OCI-LY7 (cell line): ENCODE measurements at regions not wholly inside any gene's neighbourhood (a gene's known extent, or its start where the extent isn't known, plus 50 kb on each side); places are given as distances from the start of the nearest gene placed in this dataset.

Experiments
- BruUV-seq: library from RNA; stranded (reverse); fragments of 400-500 nt; replicated peaks from 2 replicates; lab custom pipeline; 2021; lab: Mats Ljungman, UMichigan
- CTCF ChIA-PET: fragments of 300-600 bp; sonication (Branson Sonifier 250); formaldehyde crosslinking; loops from one replicate; lab custom pipeline; 2022; ENCODE audit warnings: antibody characterized with exemption; ENCODE audit not compliant: unreplicated experiment; lab: Charles Lee
- POLR2A ChIA-PET: fragments of 300-600 bp; sonication (Branson Sonifier 250); formaldehyde crosslinking; loops from one replicate; lab custom pipeline; 2022; ENCODE audit warnings: antibody characterized with exemption; lab: Charles Lee
- DNase-seq: peaks from one replicate; pipeline ENCODE4 v3.0.0-alpha.2; 2015; ENCODE audit warnings: low spot score
- H2AFZ ChIP-seq: fragments of 200-600 bp; sonication (generic), shearing (Covaris generic); 2 replicates; pipeline ENCODE4 v1.6.1; 2014; ENCODE audit warnings: mild to moderate bottlenecking, antibody characterized with exemption, low read length, moderate library complexity
- H3K27ac ChIP-seq: fragments of 200-600 bp; sonication (generic); 2 replicates; pipeline ENCODE4 v1.5.1; 2014; ENCODE audit warnings: mixed run types, low read depth, mild to moderate bottlenecking, moderate library complexity, low read length, inconsistent platforms; ENCODE audit not compliant: poor library complexity, severe bottlenecking
- H3K36me3 ChIP-seq: fragments of 200-600 bp; sonication (generic); 2 replicates; pipeline ENCODE4 v1.6.1; 2014; ENCODE audit warnings: mild to moderate bottlenecking, antibody characterized with exemption, low read length, moderate library complexity, mixed read lengths; ENCODE audit not compliant: insufficient read depth
- H3K4me1 ChIP-seq: fragments of 200-600 bp; sonication (generic); 2 replicates; pipeline ENCODE4 v1.5.1; 2014; ENCODE audit warnings: mild to moderate bottlenecking, low read length; ENCODE audit not compliant: insufficient read depth, poor library complexity, severe bottlenecking
- H3K4me2 ChIP-seq: fragments of 200-600 bp; sonication (generic); 2 replicates; pipeline ENCODE4 v1.6.1; 2014; ENCODE audit warnings: mild to moderate bottlenecking, low read length
- H3K4me3 ChIP-seq: fragments of 200-600 bp; sonication (generic); 2 replicates; pipeline ENCODE4 v1.5.1; 2014; ENCODE audit warnings: mild to moderate bottlenecking, low read depth, low read length; ENCODE audit not compliant: poor library complexity, severe bottlenecking
- H3K79me2 ChIP-seq: fragments of 200-600 bp; sonication (generic); 2 replicates; pipeline ENCODE4 v1.6.1; 2016; ENCODE audit warnings: low read depth, mild to moderate bottlenecking, low read length, moderate library complexity, mixed read lengths; ENCODE audit not compliant: insufficient read depth
- H3K9me2 ChIP-seq: fragments of 200-600 bp; sonication (generic); 2 replicates; pipeline ENCODE4 v1.6.1; 2016; ENCODE audit warnings: mild to moderate bottlenecking, low read length, mixed read lengths; ENCODE audit not compliant: insufficient read depth
- H3K9me3 ChIP-seq: fragments of 200-600 bp; sonication (generic); 2 replicates; pipeline ENCODE4 v1.6.1; 2014; ENCODE audit warnings: mild to moderate bottlenecking, mixed run types, low read length, mixed read lengths
- H4K20me1 ChIP-seq: fragments of 200-600 bp; sonication (generic); 2 replicates; pipeline ENCODE4 v1.6.1; 2014; ENCODE audit warnings: mild to moderate bottlenecking, antibody characterized with exemption, low read length, moderate library complexity, mixed read lengths; ENCODE audit not compliant: insufficient read depth
- EZH2phosphoT487 ChIP-seq: fragments of 200-600 bp; sonication (generic); IDR thresholded peaks from 2 replicates; pipeline ENCODE4 v1.6.1; 2018; ENCODE audit warnings: low read depth, borderline replicate concordance, mild to moderate bottlenecking, mixed run types, antibody characterized with exemption, low read length, moderate library complexity, mixed read lengths
- intact Hi-C: fragments of 100-400 bp; cut with micrococcal nuclease; formaldehyde crosslinking; loops from one replicate; pipeline ENCODE4 v1.10.0; 2022; ENCODE audit not compliant: unreplicated experiment
- TF ChIP-seq, protein P1 (sequence below): fragments of 200-600 bp; sonication (generic); conservative IDR thresholded peaks from 2 replicates; pipeline ENCODE4 v1.5.1; 2014; ENCODE audit warnings: mild to moderate bottlenecking, antibody characterized with exemption, low read length, moderate library complexity, mixed read lengths

GRCh38 chr2:150154308-150154797 lies 333.1 kb downstream of the RND3 start:
- ChIA-PET POLR2A (interaction anchor here (0.6 to 1.2 kb wide), 5 partner anchors 8 to 251 kb away, joined by 3 read pairs; no protein-coding TSS in a partner anchor), CTCF (no interaction called here)
- TF ChIP-seq EZH2phosphoT487, result no peak
- TF ChIP-seq, protein P1, sequence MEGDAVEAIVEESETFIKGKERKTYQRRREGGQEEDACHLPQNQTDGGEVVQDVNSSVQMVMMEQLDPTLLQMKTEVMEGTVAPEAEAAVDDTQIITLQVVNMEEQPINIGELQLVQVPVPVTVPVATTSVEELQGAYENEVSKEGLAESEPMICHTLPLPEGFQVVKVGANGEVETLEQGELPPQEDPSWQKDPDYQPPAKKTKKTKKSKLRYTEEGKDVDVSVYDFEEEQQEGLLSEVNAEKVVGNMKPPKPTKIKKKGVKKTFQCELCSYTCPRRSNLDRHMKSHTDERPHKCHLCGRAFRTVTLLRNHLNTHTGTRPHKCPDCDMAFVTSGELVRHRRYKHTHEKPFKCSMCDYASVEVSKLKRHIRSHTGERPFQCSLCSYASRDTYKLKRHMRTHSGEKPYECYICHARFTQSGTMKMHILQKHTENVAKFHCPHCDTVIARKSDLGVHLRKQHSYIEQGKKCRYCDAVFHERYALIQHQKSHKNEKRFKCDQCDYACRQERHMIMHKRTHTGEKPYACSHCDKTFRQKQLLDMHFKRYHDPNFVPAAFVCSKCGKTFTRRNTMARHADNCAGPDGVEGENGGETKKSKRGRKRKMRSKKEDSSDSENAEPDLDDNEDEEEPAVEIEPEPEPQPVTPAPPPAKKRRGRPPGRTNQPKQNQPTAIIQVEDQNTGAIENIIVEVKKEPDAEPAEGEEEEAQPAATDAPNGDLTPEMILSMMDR, result no peak
- H3K36me3 ChIP-seq, result no peaks in the 10 kb centered on the region
- no peak overlapping the region for H3K4me2 ChIP-seq
- H3K4me3 ChIP-seq, result no peak overlapping the region
- no peak overlapping the region for H2AFZ ChIP-seq
- H3K27ac ChIP-seq, result no peak overlapping the region
- no TSS peak for BruUV-seq
- intact Hi-C loops, result no loop called here
- H3K9me3 ChIP-seq, result no peaks in the 10 kb centered on the region
- H3K4me1 ChIP-seq, result no peaks in the 10 kb centered on the region
- H3K79me2 ChIP-seq, result no peaks in the 10 kb centered on the region
- no peaks in the 10 kb centered on the region for H3K9me2 ChIP-seq
- H4K20me1 ChIP-seq, result no peaks in the 10 kb centered on the region
- DNase-seq, result no peak

- Histone ChIP-seq H3K4me3 (no peak overlapping the region), H3K36me3 (no peaks in the 10 kb centered on the region), H3K4me1 (no peaks in the 10 kb centered on the region), H3K9me3 (no peaks in the 10 kb centered on the region), H3K4me2 (no peak overlapping the region), H4K20me1 (no peaks in the 10 kb centered on the region), H3K9me2 (no peaks in the 10 kb centered on the region), H3K79me2 (no peaks in the 10 kb centered on the region), H2AFZ (no peak overlapping the region), H3K27ac (no peak overlapping the region)
- no peak for DNase-seq
- intact Hi-C loops, result no loop called here
- no TSS peak for BruUV-seq
- POLR2A ChIA-PET, result interaction anchor here (0.5 to 1.2 kb wide), 3 partner anchors 23 to 853 kb away, joined by 3 read pairs; no protein-coding TSS in a partner anchor
- TF ChIP-seq, protein P1, result no peak
- TF ChIP-seq EZH2phosphoT487, result no peak
- CTCF ChIA-PET, result no interaction called here
Measured at GRCh38 chr2:150153646-150154307, 333.7 kb downstream of the RND3 start.

DNA sequence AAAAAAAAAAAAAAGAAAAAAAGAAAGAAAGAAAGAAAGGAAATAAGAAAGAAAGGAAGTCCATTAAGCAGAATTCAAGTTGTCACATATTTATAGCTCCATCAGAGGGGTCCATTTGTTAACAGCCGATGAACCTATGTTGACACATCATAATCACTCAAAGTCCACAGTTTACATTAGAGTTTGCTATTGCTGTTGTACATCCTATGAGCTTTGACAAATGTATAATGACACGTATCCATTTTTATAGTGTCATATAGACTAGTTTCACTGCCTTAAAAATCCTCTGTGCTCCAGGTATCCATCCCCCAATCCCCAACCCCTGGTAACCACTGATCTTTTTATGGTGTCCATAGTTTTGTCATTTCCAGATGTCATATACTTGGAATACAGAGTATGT lies 335.2 kb downstream of the RND3 start:
- no peaks in the 10 kb centered on the region for H3K9me2 ChIP-seq
- H3K36me3 ChIP-seq, result no peaks in the 10 kb centered on the region
- no peak overlapping the region for H3K27ac ChIP-seq
- no peak overlapping the region for H2AFZ ChIP-seq
- no peak overlapping the region for H3K4me3 ChIP-seq
- no peak overlapping the region for H3K4me2 ChIP-seq
- H3K4me1 ChIP-seq, result no peaks in the 10 kb centered on the region
- H3K9me3 ChIP-seq, result no peaks in the 10 kb centered on the region
- CTCF ChIA-PET, result no interaction called here
- DNase-seq, result no peak
- BruUV-seq, result no TSS peak
- intact Hi-C loops, result no loop called here
- no peaks in the 10 kb centered on the region for H3K79me2 ChIP-seq
- POLR2A ChIA-PET, result interaction anchor here (0.6 to 1.3 kb wide), 3 partner anchors 10 to 105 kb away, joined by 3 read pairs; no protein-coding TSS in a partner anchor
- H4K20me1 ChIP-seq, result no peaks in the 10 kb centered on the region
- TF ChIP-seq EZH2phosphoT487, result no peak
- TF ChIP-seq, protein P1, result no peak
